CD4-positive, alpha-beta memory T cell (primary cell): ENCODE measurements at regions not wholly inside any gene's neighbourhood (a gene's known extent, or its start where the extent isn't known, plus 50 kb on each side); places are given as distances from the start of the nearest gene placed in this dataset.

ENCODE experiments used
- CTCF ChIA-PET: fragments of 350-600 bp; sonication (Branson Sonifier 250); formaldehyde crosslinking; loops from one replicate; lab custom pipeline; 2021; ENCODE audit warnings: inconsistent platforms; ENCODE audit not compliant: partially characterized antibody; lab: Charles Lee
- POLR2A ChIA-PET: fragments of 350-600 bp; sonication (Branson Sonifier 250); formaldehyde crosslinking; loops from one replicate; lab custom pipeline; 2021; ENCODE audit not compliant: partially characterized antibody; lab: Charles Lee
- DNase-seq, 5 donors: peaks; one replicate each; pipeline versions ENCODE4 v3.0.0 to v3.0.0-alpha.2; 2020 to 2022; ENCODE audit warnings: mixed read lengths in 1 of 5
- H3K27ac ChIP-seq: one replicate; pipeline ENCODE4 v1.7.0; 2013; ENCODE audit warnings: low read depth, low read length
- H3K27me3 ChIP-seq: 2 replicates; pipeline ENCODE4 v1.7.0; 2013; ENCODE audit warnings: mild to moderate bottlenecking, low read length, moderate library complexity; ENCODE audit not compliant: insufficient read depth
- H3K36me3 ChIP-seq: 2 replicates; pipeline ENCODE4 v1.7.0; 2013; ENCODE audit warnings: mild to moderate bottlenecking, low read length, moderate library complexity; ENCODE audit not compliant: insufficient read depth
- H3K4me1 ChIP-seq: 2 replicates; pipeline ENCODE4 v1.7.0; 2013; ENCODE audit warnings: mild to moderate bottlenecking, low read length, moderate library complexity; ENCODE audit not compliant: insufficient read depth
- H3K4me3 ChIP-seq, 2 donors: one replicate each; pipeline ENCODE4 v1.7.0; 2013; ENCODE audit warnings: low read length in 2 of 2, mild to moderate bottlenecking in 1 of 2
- H3K9me3 ChIP-seq, 2 donors: one replicate each; pipeline ENCODE4 v1.7.0; 2013; ENCODE audit warnings: low read length in 2 of 2, control low read depth in 1 of 2; ENCODE audit not compliant: control insufficient read depth in 1 of 2
- H3K27ac Mint-ChIP-seq, 7 donors: one replicate each; pipeline ENCODE4 v1.8.0; 2020 to 2021; ENCODE audit warnings: mixed read lengths in 7 of 7, mild to moderate bottlenecking in 6 of 7, inconsistent platforms in 3 of 7, moderate library complexity in 3 of 7
- H3K27me3 Mint-ChIP-seq, 2 donors: one replicate each; pipeline ENCODE4 v1.8.0; 2020 to 2021; ENCODE audit warnings: mixed read lengths in 2 of 2
- H3K36me3 Mint-ChIP-seq, 2 donors: one replicate each; pipeline ENCODE4 v1.8.0; 2020 to 2021; ENCODE audit warnings: mixed read lengths in 2 of 2, inconsistent platforms in 1 of 2, mild to moderate bottlenecking in 1 of 2
- H3K4me1 Mint-ChIP-seq, 4 donors: one replicate each; pipeline ENCODE4 v1.8.0; 2020 to 2021; ENCODE audit warnings: mixed read lengths in 4 of 4, mild to moderate bottlenecking in 1 of 4
- H3K4me3 Mint-ChIP-seq, 8 donors: one replicate each; pipeline ENCODE4 v1.8.0; 2020 to 2021; ENCODE audit warnings: mixed read lengths in 8 of 8, mild to moderate bottlenecking in 7 of 8, moderate library complexity in 6 of 8, inconsistent platforms in 3 of 8
- H3K9me3 Mint-ChIP-seq, 8 donors: one replicate each; pipeline ENCODE4 v1.8.0; 2020 to 2021; ENCODE audit warnings: mixed read lengths in 8 of 8, mild to moderate bottlenecking in 5 of 8, inconsistent platforms in 3 of 8, moderate library complexity in 1 of 8
- intact Hi-C: fragments of 100-400 bp; cut with micrococcal nuclease; formaldehyde crosslinking; loops from one replicate; pipeline ENCODE4 v1.15.1; 2023

GRCh38 chr18:55102958-55103456, 143.7 kb upstream of the CCDC68 start:
- Mint-ChIP-seq H3K27ac (no peak overlapping the region), H3K27me3 (no peaks in the 10 kb centered on the region), H3K9me3 (peaks cover 0 to 7% (median 0%) of the 10 kb centered on the region in 8 donors), H3K4me3 (no peak overlapping the region), H3K4me1 (no peaks in the 10 kb centered on the region), H3K36me3 (no peaks in the 10 kb centered on the region)
- Histone ChIP-seq H3K27me3 (no peaks in the 10 kb centered on the region), H3K4me1 (no peaks in the 10 kb centered on the region), H3K9me3 (no peaks in the 10 kb centered on the region), H3K36me3 (no peaks in the 10 kb centered on the region), H3K4me3 (no peak overlapping the region), H3K27ac (no peak overlapping the region)
- ChIA-PET POLR2A (no interaction called here), CTCF (no interaction called here)
- intact Hi-C loops = no loop called here
- DNase-seq = no peak

- H3K4me1 Mint-ChIP-seq = no peaks in the 10 kb centered on the region
- no peak overlapping the region for H3K27ac Mint-ChIP-seq
- no peak overlapping the region for H3K4me3 Mint-ChIP-seq
- ChIA-PET CTCF (no interaction called here), POLR2A (no interaction called here)
- peaks cover 0 to 7% (median 0%) of the 10 kb centered on the region in 8 donors for H3K9me3 Mint-ChIP-seq
- Histone ChIP-seq H3K4me1 (no peaks in the 10 kb centered on the region), H3K27ac (no peak overlapping the region), H3K36me3 (no peaks in the 10 kb centered on the region), H3K27me3 (no peaks in the 10 kb centered on the region), H3K4me3 (no peak overlapping the region), H3K9me3 (no peaks in the 10 kb centered on the region)
- intact Hi-C loops = no loop called here
- DNase-seq = no peak
- H3K36me3 Mint-ChIP-seq = no peaks in the 10 kb centered on the region
- H3K27me3 Mint-ChIP-seq = no peaks in the 10 kb centered on the region
These were observed 143.2 kb upstream of the CCDC68 start for GRCh38 chr18:55102501-55102900.

DNA sequence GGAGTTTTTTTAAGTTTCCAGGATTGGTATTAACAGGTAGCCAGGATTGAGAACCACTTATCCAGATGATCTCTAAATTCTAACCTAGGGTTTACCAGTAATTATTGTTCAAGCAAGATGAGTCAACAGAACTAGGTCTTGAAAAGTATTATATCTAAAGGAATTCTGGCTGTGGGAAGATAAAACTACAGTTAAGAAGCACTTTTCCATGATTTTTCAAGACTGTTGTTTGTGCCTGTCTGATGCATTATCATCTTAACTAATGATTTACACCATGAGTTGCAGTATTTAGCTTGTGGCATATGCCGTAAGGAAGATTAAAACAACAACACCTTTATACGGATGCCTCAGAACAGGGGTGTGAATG, 142.2 kb upstream of the CCDC68 start:
- H3K4me1 Mint-ChIP-seq = no peaks in the 10 kb centered on the region
- no peaks in the 10 kb centered on the region for H3K9me3 ChIP-seq
- H3K27me3 Mint-ChIP-seq = no peaks in the 10 kb centered on the region
- H3K27ac ChIP-seq = no peak overlapping the region
- peaks cover 0 to 5% (median 0%) of the 10 kb centered on the region in 8 donors for H3K9me3 Mint-ChIP-seq
- no peak overlapping the region for H3K4me3 Mint-ChIP-seq
- no peaks in the 10 kb centered on the region for H3K36me3 Mint-ChIP-seq
- no peak overlapping the region for H3K4me3 ChIP-seq
- POLR2A ChIA-PET = no interaction called here
- no peaks in the 10 kb centered on the region for H3K36me3 ChIP-seq
- intact Hi-C loops = no loop called here
- CTCF ChIA-PET = no interaction called here
- no peak overlapping the region for H3K27ac Mint-ChIP-seq
- no peaks in the 10 kb centered on the region for H3K4me1 ChIP-seq
- no peaks in the 10 kb centered on the region for H3K27me3 ChIP-seq
- DNase-seq = no peak

GRCh38 chr18:55100817-55101457, 141.7 kb upstream of the CCDC68 start:
- POLR2A ChIA-PET = no interaction called here
- Mint-ChIP-seq H3K27me3 (no peaks in the 10 kb centered on the region), H3K36me3 (no peaks in the 10 kb centered on the region), H3K27ac (no peak overlapping the region), H3K4me1 (no peaks in the 10 kb centered on the region), H3K9me3 (peaks cover 0 to 5% (median 0%) of the 10 kb centered on the region in 8 donors), H3K4me3 (no peak overlapping the region)
- Histone ChIP-seq H3K27ac (no peak overlapping the region), H3K27me3 (no peaks in the 10 kb centered on the region), H3K4me3 (no peak overlapping the region), H3K9me3 (no peaks in the 10 kb centered on the region), H3K36me3 (no peaks in the 10 kb centered on the region), H3K4me1 (no peaks in the 10 kb centered on the region)
- intact Hi-C loops = no loop called here
- CTCF ChIA-PET = no interaction called here
- no peak for DNase-seq

DNA sequence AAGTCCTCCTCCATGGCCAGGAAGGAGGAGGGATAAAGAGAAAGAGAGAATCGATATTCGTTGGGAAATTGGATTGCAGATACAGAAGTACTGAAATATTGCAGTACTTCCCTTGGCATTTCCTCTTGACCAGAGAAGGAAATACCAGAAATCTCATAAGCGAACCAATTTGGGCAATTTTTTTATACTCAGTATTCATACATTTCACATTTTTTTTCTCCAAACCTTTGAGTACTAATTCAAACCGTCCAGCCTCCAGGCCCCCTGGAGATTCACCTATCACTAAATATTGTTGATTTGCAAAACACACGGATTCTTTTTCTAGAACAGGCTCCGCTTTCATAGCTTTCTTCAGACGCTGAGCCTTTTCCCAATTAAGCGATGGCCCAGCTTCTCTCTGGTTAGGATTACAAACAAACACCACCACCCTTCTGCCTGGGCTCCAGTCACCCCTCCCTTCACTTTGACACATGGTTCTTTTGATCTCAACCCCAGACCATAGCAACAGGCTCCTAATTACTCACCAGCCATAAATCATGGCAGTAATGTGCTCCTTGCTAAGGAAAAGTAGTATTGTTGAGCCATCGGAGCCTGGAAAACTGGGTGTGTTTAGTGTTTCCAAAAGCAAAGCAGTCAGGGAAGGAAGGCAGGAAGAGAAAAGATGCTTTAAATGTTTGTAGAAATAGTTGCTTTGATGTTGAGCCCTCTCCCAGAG, 138.4 kb upstream of the CCDC68 start:
- DNase-seq = no peak
- H3K9me3 Mint-ChIP-seq = peaks cover 0 to 4% (median 0%) of the 10 kb centered on the region in 8 donors
- H3K4me3 Mint-ChIP-seq = no peak overlapping the region
- Histone ChIP-seq H3K4me1 (no peaks in the 10 kb centered on the region), H3K9me3 (no peaks in the 10 kb centered on the region), H3K36me3 (no peaks in the 10 kb centered on the region), H3K27ac (no peak overlapping the region), H3K4me3 (no peak overlapping the region), H3K27me3 (no peaks in the 10 kb centered on the region)
- no peaks in the 10 kb centered on the region for H3K36me3 Mint-ChIP-seq
- ChIA-PET CTCF (no interaction called here), POLR2A (no interaction called here)
- H3K27me3 Mint-ChIP-seq = no peaks in the 10 kb centered on the region
- no peak overlapping the region for H3K27ac Mint-ChIP-seq
- no peaks in the 10 kb centered on the region for H3K4me1 Mint-ChIP-seq
- intact Hi-C loops = no loop called here

DNA sequence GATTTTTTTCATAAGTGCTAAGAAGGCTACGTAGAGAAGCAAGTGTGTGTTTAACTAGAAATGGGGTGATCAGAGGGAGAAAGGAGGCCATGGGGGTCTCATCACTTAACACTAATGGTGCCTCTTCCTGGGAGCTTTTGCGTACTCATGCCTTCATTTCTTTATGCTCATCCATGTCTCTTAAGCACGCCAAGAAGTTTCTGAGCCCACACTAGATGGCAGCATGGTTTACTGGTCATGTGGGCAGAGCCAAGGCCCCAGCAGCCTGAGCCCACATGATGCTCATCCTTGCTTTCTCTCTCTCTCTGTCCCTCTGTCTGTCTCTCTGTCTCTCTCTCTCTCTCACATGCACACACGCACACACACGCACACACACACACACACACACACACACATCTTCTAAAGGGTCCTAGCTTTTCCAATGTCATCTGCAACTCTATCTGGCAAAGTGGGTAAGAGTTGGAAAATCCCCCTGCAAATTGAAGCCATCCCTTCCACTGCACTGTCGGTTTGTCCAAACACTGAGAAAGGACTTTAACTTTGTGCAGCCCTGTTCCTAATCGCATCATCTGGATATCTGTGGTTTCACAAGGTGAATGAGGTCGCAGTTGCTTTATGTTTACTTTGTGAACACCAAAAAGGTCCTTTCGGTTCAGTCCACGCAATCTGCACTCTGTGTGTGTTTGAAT, 137.1 kb upstream of the CCDC68 start:
- H3K27me3 Mint-ChIP-seq = no peaks in the 10 kb centered on the region
- intact Hi-C loops = no loop called here
- Histone ChIP-seq H3K4me3 (no peak overlapping the region), H3K36me3 (no peaks in the 10 kb centered on the region), H3K4me1 (no peaks in the 10 kb centered on the region), H3K27me3 (no peaks in the 10 kb centered on the region), H3K27ac (no peak overlapping the region), H3K9me3 (no peaks in the 10 kb centered on the region)
- no peak overlapping the region for H3K27ac Mint-ChIP-seq
- H3K9me3 Mint-ChIP-seq = peaks cover 0 to 4% (median 0%) of the 10 kb centered on the region in 8 donors
- no peaks in the 10 kb centered on the region for H3K36me3 Mint-ChIP-seq
- ChIA-PET CTCF (no interaction called here), POLR2A (no interaction called here)
- no peak for DNase-seq
- no peaks in the 10 kb centered on the region for H3K4me1 Mint-ChIP-seq
- H3K4me3 Mint-ChIP-seq = no peak overlapping the region

DNA sequence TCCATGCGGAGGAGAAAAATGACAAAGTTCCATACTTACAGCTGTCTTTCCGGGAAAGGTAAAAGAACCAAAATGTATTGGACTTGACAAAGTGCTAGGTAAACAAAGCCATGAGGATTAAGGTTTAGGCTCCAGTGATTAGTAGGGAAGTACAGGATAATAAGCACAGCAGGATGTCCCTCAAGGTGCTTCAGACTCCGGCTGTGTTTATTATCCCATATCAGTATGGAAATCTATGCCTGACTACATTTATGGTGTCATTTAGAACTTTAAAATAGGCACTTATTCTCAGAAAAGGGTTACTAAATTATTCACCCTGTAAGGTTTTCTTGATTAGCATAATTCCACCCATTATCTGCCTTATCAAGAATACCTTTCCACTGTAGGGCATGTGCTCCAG, 136.3 kb upstream of the CCDC68 start:
- intact Hi-C loops = no loop called here
- Mint-ChIP-seq H3K4me3 (no peak overlapping the region), H3K27me3 (no peaks in the 10 kb centered on the region), H3K36me3 (no peaks in the 10 kb centered on the region), H3K4me1 (no peaks in the 10 kb centered on the region), H3K9me3 (peaks cover 0 to 4% (median 0%) of the 10 kb centered on the region in 8 donors), H3K27ac (no peak overlapping the region)
- CTCF ChIA-PET = no interaction called here
- Histone ChIP-seq H3K27ac (no peak overlapping the region), H3K9me3 (no peaks in the 10 kb centered on the region), H3K4me1 (no peaks in the 10 kb centered on the region), H3K4me3 (no peak overlapping the region), H3K27me3 (no peaks in the 10 kb centered on the region), H3K36me3 (no peaks in the 10 kb centered on the region)
- no peak for DNase-seq
- POLR2A ChIA-PET = no interaction called here
